ENCODE measurements at regions not wholly inside any gene's neighbourhood (a gene's known extent, or its start where the extent isn't known, plus 50 kb on each side); places are given as distances from the start of the nearest gene placed in this dataset.
"Not testable (repeated sequence)": the region's sequence is repeated elsewhere in the genome, so short reads cannot be mapped to it uniquely, and the experiment has no call there.

DNA sequence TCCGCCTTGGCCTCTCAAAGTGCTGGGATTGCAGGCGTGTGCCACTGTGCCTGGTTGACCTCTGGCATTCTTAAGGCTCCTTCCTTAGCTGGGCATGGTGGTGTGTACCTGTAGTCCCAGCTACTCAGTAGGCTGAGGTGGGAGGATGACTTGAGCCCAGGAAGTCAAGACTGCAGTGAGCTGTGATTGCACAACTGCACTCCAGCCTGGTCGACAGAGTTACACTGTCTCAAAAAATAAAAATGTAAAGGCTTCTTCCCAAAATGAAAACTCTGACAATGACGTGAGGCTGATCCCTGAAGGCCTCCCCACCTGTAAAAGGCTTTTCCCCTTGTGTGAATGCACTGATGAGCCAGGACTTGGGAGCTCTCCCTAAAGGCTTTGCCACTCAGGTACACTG, 62.4 kb downstream of the ZBTB9 start (continued):
- TF ChIP-seq PATZ1 (CRISPR knock-in tag; IDR thresholded peaks at IDR 0.05; ENCODE audit: borderline replicate concordance) = no peak
- no peak for TF ChIP-seq GLIS3 (CRISPR knock-in tag; IDR thresholded peaks at IDR 0.05)
- TF ChIP-seq CSDC2 (CRISPR knock-in tag; IDR thresholded peaks at IDR 0.05) = no peak
- no peak for TF ChIP-seq TCF4 (CRISPR knock-in tag; IDR thresholded peaks at IDR 0.05; ENCODE audit: borderline replicate concordance)
- TF ChIP-seq SNAI2 (CRISPR knock-in tag; IDR thresholded peaks at IDR 0.05) = no peak
- TF ChIP-seq ISL1 (CRISPR knock-in tag; IDR thresholded peaks at IDR 0.05) = no peak

DNA sequence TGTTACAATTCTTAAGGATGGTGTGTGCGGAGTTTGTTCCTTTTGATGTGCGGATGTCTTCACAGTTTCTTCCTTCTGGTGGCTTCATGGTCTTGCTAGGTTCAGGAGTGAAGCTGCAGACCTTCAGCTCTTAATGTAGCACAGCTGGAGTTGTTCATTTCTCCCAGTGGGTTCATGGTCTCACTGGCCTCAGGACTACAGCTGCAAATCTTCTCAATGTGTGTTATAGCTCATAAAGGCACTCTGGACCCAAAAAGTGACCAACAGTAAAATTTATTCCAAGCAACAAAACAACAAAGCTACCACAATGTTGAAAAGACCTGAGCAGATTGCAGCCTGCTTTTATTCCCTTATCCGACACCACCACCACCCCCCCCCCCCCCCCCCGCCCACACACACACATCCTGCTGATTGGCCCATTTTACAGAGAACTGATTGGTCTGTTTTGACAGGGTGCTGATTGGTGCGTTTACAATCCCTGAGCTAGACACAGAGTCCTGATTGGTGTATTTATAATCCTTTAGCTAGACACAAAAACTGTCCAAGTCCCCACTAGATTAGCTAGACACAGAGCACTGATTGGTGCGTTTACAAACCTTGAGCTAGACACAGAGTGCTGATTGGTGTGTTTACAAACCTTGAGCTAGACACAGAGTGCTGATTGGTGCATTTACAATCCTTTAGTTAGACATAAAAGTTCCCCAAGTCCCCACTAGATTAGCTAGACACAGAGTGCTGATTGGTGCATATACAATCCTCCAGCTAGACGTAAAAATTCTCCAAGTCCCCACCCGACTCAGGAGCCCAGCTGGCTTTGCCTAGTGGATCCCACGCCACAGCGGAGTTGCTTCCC, 59.2 kb downstream of the BAK1 start:
- ATAC-seq = not testable (repeated sequence)

DNA sequence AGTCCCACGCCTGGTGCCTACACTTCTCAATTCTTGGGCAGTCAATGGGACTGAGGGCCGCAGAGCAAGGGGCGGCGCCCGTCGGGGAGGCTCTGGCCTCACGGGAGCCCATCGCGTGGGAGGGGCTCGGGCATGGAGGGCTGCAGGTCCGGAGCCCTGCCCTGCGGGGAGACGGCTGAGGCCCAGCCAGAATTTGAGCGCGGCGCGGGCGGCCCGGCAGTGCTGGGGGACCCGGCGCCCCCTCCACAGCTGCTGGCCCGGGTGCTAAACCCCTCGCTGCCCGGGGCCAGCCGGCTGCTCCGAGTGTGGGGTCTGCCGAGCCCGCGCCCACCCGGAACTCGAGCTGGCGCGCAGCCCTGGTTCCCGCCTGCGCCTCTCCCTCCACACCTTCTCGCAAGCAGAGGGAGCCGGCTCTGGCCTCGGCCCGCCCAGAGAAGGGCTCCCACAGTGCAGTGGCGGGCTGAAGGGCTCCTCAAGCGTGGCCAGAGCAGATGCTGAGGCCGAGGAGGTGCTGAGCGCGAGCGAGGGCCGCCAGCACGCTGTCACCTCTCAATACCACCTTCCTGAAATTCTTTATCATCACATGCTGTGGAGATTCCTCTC, 58.5 kb downstream of the BAK1 start:
- no peak for ATAC-seq
- no peak for TF ChIP-seq POU6F1 (CRISPR knock-in tag; IDR thresholded peaks at IDR 0.05; ENCODE audit: borderline replicate concordance, low read depth)
- no peak for TF ChIP-seq BACH2 (CRISPR knock-in tag; IDR thresholded peaks at IDR 0.05; ENCODE audit: borderline replicate concordance)
- no peak for TF ChIP-seq ZFP3 (CRISPR knock-in tag; IDR thresholded peaks at IDR 0.05)
- TF ChIP-seq, protein P1, sequence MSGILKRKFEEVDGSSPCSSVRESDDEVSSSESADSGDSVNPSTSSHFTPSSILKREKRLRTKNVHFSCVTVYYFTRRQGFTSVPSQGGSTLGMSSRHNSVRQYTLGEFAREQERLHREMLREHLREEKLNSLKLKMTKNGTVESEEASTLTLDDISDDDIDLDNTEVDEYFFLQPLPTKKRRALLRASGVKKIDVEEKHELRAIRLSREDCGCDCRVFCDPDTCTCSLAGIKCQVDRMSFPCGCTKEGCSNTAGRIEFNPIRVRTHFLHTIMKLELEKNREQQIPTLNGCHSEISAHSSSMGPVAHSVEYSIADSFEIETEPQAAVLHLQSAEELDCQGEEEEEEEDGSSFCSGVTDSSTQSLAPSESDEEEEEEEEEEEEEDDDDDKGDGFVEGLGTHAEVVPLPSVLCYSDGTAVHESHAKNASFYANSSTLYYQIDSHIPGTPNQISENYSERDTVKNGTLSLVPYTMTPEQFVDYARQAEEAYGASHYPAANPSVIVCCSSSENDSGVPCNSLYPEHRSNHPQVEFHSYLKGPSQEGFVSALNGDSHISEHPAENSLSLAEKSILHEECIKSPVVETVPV (CRISPR knock-in tag; IDR thresholded peaks at IDR 0.05) = no peak
- no peak for TF ChIP-seq ISL1 (CRISPR knock-in tag; IDR thresholded peaks at IDR 0.05)
- no peak for TF ChIP-seq ZNF565 (CRISPR knock-in tag; conservative IDR thresholded peaks at IDR 0.05; ENCODE audit: low read depth)
- TF ChIP-seq, protein P2, sequence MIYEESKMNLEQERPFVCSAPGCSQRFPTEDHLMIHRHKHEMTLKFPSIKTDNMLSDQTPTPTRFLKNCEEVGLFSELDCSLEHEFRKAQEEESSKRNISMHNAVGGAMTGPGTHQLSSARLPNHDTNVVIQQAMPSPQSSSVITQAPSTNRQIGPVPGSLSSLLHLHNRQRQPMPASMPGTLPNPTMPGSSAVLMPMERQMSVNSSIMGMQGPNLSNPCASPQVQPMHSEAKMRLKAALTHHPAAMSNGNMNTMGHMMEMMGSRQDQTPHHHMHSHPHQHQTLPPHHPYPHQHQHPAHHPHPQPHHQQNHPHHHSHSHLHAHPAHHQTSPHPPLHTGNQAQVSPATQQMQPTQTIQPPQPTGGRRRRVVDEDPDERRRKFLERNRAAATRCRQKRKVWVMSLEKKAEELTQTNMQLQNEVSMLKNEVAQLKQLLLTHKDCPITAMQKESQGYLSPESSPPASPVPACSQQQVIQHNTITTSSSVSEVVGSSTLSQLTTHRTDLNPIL (CRISPR knock-in tag; IDR thresholded peaks at IDR 0.05; ENCODE audit: low read depth) = no peak
- TF ChIP-seq, protein P3, sequence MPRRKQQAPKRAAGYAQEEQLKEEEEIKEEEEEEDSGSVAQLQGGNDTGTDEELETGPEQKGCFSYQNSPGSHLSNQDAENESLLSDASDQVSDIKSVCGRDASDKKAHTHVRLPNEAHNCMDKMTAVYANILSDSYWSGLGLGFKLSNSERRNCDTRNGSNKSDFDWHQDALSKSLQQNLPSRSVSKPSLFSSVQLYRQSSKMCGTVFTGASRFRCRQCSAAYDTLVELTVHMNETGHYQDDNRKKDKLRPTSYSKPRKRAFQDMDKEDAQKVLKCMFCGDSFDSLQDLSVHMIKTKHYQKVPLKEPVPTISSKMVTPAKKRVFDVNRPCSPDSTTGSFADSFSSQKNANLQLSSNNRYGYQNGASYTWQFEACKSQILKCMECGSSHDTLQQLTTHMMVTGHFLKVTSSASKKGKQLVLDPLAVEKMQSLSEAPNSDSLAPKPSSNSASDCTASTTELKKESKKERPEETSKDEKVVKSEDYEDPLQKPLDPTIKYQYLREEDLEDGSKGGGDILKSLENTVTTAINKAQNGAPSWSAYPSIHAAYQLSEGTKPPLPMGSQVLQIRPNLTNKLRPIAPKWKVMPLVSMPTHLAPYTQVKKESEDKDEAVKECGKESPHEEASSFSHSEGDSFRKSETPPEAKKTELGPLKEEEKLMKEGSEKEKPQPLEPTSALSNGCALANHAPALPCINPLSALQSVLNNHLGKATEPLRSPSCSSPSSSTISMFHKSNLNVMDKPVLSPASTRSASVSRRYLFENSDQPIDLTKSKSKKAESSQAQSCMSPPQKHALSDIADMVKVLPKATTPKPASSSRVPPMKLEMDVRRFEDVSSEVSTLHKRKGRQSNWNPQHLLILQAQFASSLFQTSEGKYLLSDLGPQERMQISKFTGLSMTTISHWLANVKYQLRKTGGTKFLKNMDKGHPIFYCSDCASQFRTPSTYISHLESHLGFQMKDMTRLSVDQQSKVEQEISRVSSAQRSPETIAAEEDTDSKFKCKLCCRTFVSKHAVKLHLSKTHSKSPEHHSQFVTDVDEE (CRISPR knock-in tag; IDR thresholded peaks at IDR 0.05) = no peak
- no peak for TF ChIP-seq ARNTL (CRISPR knock-in tag; IDR thresholded peaks at IDR 0.05; ENCODE audit: borderline replicate concordance, low read depth)

Measured in SK-N-SH treated with all-trans-retinoic acid at 6 μM for 48 hours (cell line).